Esophagus squamous epithelium (tissue), 5 donors: ENCODE measurements at regions not wholly inside any gene's neighbourhood (a gene's known extent, or its start where the extent isn't known, plus 50 kb on each side); places are given as distances from the start of the nearest gene placed in this dataset.

Experiments
- DNase-seq: peaks from one replicate; lab custom pipeline; 2025; lab: John Stamatoyannopoulos, UW
- H3K27ac ChIP-seq, 4 donors: fragments of 200-600 bp; sonication (generic); one replicate each; pipeline ENCODE4 v1.5.1; 2016 to 2019; ENCODE audit warnings: mild to moderate bottlenecking in 1 of 4
- H3K27me3 ChIP-seq, 4 donors: fragments of 200-600 bp; sonication (generic); 1 replicate in 3 of 4; 2 replicates in 1 of 4; pipeline versions ENCODE4 v1.5.1 to v1.6.0; 2017 to 2021; ENCODE audit warnings: antibody characterized with exemption in 1 of 4
- H3K36me3 ChIP-seq, 3 donors: fragments of 200-600 bp; sonication (generic); one replicate each; pipeline ENCODE4 v1.5.1; 2016 to 2019
- H3K4me1 ChIP-seq, 3 donors: fragments of 200-600 bp; sonication (generic); one replicate each; pipeline ENCODE4 v1.5.1; 2017 to 2019
- H3K4me3 ChIP-seq, 4 donors: fragments of 200-600 bp; sonication (generic); 1 replicate in 3 of 4; 2 replicates in 1 of 4; pipeline ENCODE4 v1.5.1; 2016 to 2019; ENCODE audit warnings: mild to moderate bottlenecking in 2 of 4, moderate library complexity in 1 of 4
- H3K9me3 ChIP-seq, 3 donors: fragments of 200-600 bp; sonication (generic); one replicate each; pipeline ENCODE4 v1.5.1; 2016 to 2019
- POLR2A ChIP-seq, 4 donors: fragments of 450-650 bp; IDR thresholded peaks; one replicate each; pipeline ENCODE4 v1.6.1; 2017; ENCODE audit warnings: antibody characterized with exemption in 4 of 4, mild to moderate bottlenecking in 4 of 4, moderate library complexity in 3 of 4
- WGBS, 2 donors: methylation state at CpG; one replicate each; pipeline ENCODE4 v1.1.5; 2018; 5-methylcytosine and 5-hydroxymethylcytosine counted together
- intact Hi-C: fragments of 100-400 bp; cut with DNase I; formaldehyde crosslinking; loops from one replicate; pipeline ENCODE4 v1.15.0; 2022
- TF ChIP-seq, protein P1 (sequence below), 6 experiments: fragments of 450-650 bp in 4 of 6; fragments of 200-600 bp in 2 of 6; sonication (generic) in 2 of 6; IDR thresholded peaks; one replicate each; pipeline ENCODE4 v1.5.1; 2016 to 2019; ENCODE audit warnings: antibody characterized with exemption in 6 of 6, mild to moderate bottlenecking in 4 of 6, moderate library complexity in 4 of 6
- donor health status: DM: yes; HTN: yes; CAD: no.

DNA sequence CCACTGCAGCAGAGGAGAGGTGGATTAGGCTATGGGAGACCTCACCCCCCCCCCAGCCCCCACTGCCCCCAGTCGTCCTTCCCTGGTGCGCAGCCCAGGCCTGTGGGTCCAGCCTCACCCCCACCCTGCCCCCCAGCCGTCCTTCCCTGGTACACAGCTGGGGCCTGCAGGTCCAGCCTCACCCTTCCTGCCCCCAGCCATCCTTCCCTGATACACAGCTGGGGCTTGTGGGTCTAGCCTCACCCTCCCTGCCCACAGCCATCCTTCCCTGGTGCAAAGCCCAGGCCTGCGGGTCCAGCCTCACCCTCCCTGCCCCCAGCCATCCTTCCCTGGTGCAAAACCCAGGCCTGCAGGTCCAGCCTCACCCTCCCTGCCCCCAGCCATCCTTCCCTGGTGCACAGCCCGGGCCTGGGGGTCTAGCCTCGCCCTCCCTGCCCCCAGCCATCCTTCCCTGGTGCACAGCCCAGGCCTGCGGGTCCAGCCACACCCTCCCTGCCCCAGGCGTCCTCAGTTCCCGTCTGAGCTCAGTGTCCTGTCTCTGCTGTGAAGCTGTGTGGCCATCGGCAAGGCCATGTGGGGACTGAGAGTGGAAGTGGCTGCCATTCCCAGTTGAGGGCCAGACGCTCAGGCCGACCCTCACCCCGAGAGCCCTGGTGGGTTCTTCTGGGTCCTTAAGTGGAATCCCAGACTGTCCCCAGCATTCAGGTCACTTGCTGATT is 86.8 kb upstream of the SNTG2 start:
- Histone ChIP-seq H3K36me3 (no peaks in the 10 kb centered on the region), H3K9me3 (no peaks in the 10 kb centered on the region), H3K27ac (no peak overlapping the region), H3K27me3 (peaks cover 0 to 32% (median 0%) of the 10 kb centered on the region in 4 donors), H3K4me3 (no peak overlapping the region), H3K4me1 (no peaks in the 10 kb centered on the region)
- WGBS, 2 donors, result 49 to 63% methylated on average over 2 to 5 of the region's 13 CpGs
- intact Hi-C loops, result loop anchor here (10.0 kb wide), 1 partner anchor 681 kb away; no protein-coding TSS in a partner anchor
- TF ChIP-seq, protein P1, sequence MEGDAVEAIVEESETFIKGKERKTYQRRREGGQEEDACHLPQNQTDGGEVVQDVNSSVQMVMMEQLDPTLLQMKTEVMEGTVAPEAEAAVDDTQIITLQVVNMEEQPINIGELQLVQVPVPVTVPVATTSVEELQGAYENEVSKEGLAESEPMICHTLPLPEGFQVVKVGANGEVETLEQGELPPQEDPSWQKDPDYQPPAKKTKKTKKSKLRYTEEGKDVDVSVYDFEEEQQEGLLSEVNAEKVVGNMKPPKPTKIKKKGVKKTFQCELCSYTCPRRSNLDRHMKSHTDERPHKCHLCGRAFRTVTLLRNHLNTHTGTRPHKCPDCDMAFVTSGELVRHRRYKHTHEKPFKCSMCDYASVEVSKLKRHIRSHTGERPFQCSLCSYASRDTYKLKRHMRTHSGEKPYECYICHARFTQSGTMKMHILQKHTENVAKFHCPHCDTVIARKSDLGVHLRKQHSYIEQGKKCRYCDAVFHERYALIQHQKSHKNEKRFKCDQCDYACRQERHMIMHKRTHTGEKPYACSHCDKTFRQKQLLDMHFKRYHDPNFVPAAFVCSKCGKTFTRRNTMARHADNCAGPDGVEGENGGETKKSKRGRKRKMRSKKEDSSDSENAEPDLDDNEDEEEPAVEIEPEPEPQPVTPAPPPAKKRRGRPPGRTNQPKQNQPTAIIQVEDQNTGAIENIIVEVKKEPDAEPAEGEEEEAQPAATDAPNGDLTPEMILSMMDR (IDR thresholded peaks at IDR 0.05), result no peak
- DNase-seq, result no peak

DNA sequence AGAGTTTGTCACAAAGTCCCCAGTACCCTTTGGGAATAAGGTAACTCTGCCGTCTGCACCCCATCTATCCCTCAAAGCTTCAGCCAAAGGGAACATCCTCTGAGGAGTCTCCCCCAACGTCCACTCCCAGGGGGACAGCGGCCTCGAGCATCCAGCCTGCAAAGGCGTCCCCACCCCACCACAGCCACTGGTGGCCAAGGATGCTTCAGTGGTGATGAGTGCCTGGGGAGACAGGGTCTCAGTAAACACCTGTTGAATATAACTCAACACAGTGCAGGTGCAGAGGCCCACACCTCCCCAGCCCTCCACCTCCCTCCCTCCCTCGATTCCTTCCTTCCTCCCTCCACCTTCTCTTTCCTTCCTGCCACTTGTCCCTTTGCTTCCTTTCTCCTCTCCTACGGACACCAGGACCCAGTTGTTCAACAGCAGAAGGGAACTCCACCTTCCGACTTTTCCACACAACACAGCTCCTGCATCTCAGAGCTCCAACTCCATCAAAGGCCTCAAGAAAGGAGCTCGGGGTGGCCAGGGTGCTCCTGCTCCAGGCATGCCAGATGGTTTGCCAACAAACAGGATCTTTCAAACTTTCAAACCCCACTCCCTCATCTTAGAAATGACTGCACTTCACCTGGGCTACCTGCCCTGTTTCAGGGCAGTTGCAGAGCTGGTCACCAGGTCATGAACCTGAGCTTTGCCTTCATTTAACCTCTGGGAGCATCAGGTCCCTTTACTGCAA is 87.8 kb upstream of the SNTG2 start:
- peaks cover 0 to 32% (median 0%) of the 10 kb centered on the region in 4 donors for H3K27me3 ChIP-seq
- no peak overlapping the region for H3K27ac ChIP-seq
- no peak for DNase-seq
- no peak overlapping the region for H3K4me3 ChIP-seq
- TF ChIP-seq, protein P1 (IDR thresholded peaks at IDR 0.05), result no peak
- TF ChIP-seq POLR2A (IDR thresholded peaks at IDR 0.05), result no peak
- no peaks in the 10 kb centered on the region for H3K9me3 ChIP-seq
- no peaks in the 10 kb centered on the region for H3K36me3 ChIP-seq
- H3K4me1 ChIP-seq, result no peaks in the 10 kb centered on the region
- 69 to 70% methylated on average over 7 to 9 of the region's 9 CpGs for WGBS, 2 donors
- intact Hi-C loops, result loop anchor here (10.0 kb wide), 1 partner anchor 682 kb away; no protein-coding TSS in a partner anchor

DNA sequence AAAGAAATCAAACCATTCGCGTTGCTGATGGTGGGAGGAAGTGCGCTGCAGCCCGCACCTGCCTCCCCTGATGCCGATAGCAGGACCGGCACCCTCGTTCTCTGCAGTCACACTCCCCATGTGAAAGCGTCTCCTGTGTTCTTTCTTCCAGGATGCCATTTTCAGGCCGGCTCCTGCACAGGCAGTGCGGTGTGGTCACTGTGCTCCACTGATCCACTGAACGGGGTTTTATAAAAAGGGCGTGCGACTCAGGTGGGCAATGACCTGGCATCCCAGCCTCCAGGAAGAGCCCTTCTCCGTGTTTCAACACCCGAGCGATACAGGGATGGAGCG is 88.3 kb upstream of the SNTG2 start:
- WGBS, 2 donors, result 74 to 75% methylated on average over 8 to 12 of the region's 17 CpGs
- intact Hi-C loops, result loop anchor here (10.0 kb wide), 1 partner anchor 682 kb away; no protein-coding TSS in a partner anchor
- DNase-seq, result no peak
- Histone ChIP-seq H3K4me3 (no peak overlapping the region), H3K4me1 (no peaks in the 10 kb centered on the region), H3K36me3 (no peaks in the 10 kb centered on the region), H3K9me3 (no peaks in the 10 kb centered on the region), H3K27me3 (peaks cover 0 to 32% (median 0%) of the 10 kb centered on the region in 4 donors), H3K27ac (no peak overlapping the region)
- TF ChIP-seq, protein P1 (IDR thresholded peaks at IDR 0.05), result no peak
- TF ChIP-seq POLR2A (IDR thresholded peaks at IDR 0.05), result no peak

DNA sequence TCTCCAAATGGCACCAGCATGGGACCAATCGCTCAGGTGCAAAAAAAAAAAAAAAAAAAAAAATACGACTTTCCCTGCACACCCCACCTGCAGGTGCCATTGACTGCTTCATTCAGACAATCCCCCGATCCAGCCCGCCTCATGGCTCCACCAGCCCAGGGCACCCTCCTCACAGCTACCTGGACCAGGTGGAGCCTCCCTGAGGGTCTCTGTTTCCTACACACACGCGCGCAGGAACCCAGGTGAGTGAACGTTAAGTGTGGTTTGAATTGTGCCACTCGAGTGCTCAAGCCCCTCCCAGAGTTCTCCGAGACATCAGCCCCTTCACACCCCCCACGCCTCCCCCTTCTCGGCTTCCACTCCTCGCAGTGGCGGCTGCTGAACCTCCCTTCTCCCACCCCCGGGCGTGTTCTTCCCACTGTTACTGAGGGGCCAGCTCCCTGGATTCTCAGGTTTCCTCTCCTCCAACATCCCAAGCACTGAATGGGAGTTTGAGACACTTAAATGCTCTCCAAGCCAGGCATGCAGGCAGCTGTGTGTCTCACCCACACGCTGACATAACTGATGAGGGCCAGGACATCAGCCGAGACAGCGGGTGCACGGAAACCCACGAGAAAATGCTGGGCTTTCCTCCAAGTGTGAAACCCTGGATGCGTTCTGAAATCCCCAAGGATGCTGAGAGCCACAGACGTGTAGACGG is 88.8 kb upstream of the SNTG2 start:
- no peak overlapping the region for H3K27ac ChIP-seq
- no peaks in the 10 kb centered on the region for H3K36me3 ChIP-seq
- DNase-seq, result no peak
- H3K9me3 ChIP-seq, result no peaks in the 10 kb centered on the region
- H3K27me3 ChIP-seq, result peaks cover 0 to 32% (median 0%) of the 10 kb centered on the region in 4 donors
- TF ChIP-seq, protein P1 (IDR thresholded peaks at IDR 0.05), result no peak
- TF ChIP-seq POLR2A (IDR thresholded peaks at IDR 0.05), result no peak
- H3K4me3 ChIP-seq, result no peak overlapping the region
- H3K4me1 ChIP-seq, result no peaks in the 10 kb centered on the region
- 63 to 65% methylated on average over 20 to 24 of the region's 24 CpGs for WGBS, 2 donors
- intact Hi-C loops, result loop anchor here (10.0 kb wide), 1 partner anchor 683 kb away; no protein-coding TSS in a partner anchor
